GM12878 (cell line): ENCODE measurements at regions not wholly inside any gene's neighbourhood (a gene's known extent, or its start where the extent isn't known, plus 50 kb on each side); places are given as distances from the start of the nearest gene placed in this dataset.

ENCODE experiments used
- ATAC-seq: fragments of 200-7000 bp; cut with Tn5 transposase; 3 replicates; pipeline ENCODE4 v1.9.1; 2020; ENCODE audit warnings: mild to moderate bottlenecking, moderate library complexity
- BruUV-seq: library from RNA; stranded (reverse); fragments of 400-500 nt; replicated peaks from 2 replicates; lab custom pipeline; 2021; lab: Mats Ljungman, UMichigan
- CTCF ChIA-PET: fragments of 300-600 bp; sonication (Branson Sonifier 250); formaldehyde crosslinking; extraction: SDS; loops from one replicate; lab custom pipeline; 2021; ENCODE audit warnings: inconsistent platforms; lab: Yijun Ruan, JAX
- POLR2A ChIA-PET: fragments of 350-600 bp; formaldehyde crosslinking; extraction: SDS; loops from one replicate; lab custom pipeline; 2021; ENCODE audit warnings: inconsistent platforms; lab: Charles Lee
- RAD21 ChIA-PET: fragments of 300-600 bp; sonication (Branson Sonifier 250); formaldehyde crosslinking; loops from one replicate; lab custom pipeline; 2023; ENCODE audit warnings: antibody characterized with exemption; ENCODE audit not compliant: unreplicated experiment; lab: Charles Lee
- SMC1A ChIA-PET: fragments of 300-600 bp; sonication (Branson Sonifier 250); formaldehyde crosslinking; loops from one replicate; lab custom pipeline; 2023; ENCODE audit not compliant: unreplicated experiment, uncharacterized antibody; lab: Charles Lee
- DNase-seq: peaks from one replicate; pipeline ENCODE4 v3.0.0-alpha.2; 2011; ENCODE audit warnings: low read depth, low spot score
- FAIRE-seq: peaks from 3 replicates; lab custom pipeline; 2011; peaks lifted over from hg19 to GRCh38; lab: Jason Lieb, UNC
- H2AFZ ChIP-seq: 2 replicates; pipeline ENCODE4 v1.6.0; 2011; ENCODE audit warnings: low read depth, low read length, control low read depth; ENCODE audit not compliant: control insufficient read depth
- H3K27ac ChIP-seq: 2 replicates; pipeline ENCODE4 v1.5.1; 2011; ENCODE audit warnings: control low read depth; ENCODE audit not compliant: control insufficient read depth, insufficient read depth
- H3K27me3 ChIP-seq, 2 experiments: replicated peaks in 1 of 2; 2 replicates each; pipeline versions ENCODE4 v1.6.0 to v1.6.1; 2011; ENCODE audit warnings: low read length in 1 of 2; ENCODE audit not compliant: control insufficient read depth in 2 of 2, insufficient read depth in 2 of 2
- H3K36me3 ChIP-seq, 2 experiments: 2 replicates each; pipeline ENCODE4 v1.5.1; 2011; ENCODE audit warnings: low read length in 1 of 2; ENCODE audit not compliant: control insufficient read depth in 2 of 2, insufficient read depth in 2 of 2
- H3K4me1 ChIP-seq: 2 replicates; pipeline ENCODE4 v1.6.1; 2011; ENCODE audit warnings: mild to moderate bottlenecking, low read length, moderate library complexity, mixed read lengths; ENCODE audit not compliant: control insufficient read depth, insufficient read depth
- H3K4me2 ChIP-seq: 2 replicates; pipeline ENCODE4 v1.6.0; 2011; ENCODE audit warnings: control low read depth; ENCODE audit not compliant: control insufficient read depth, insufficient read depth
- H3K4me3 ChIP-seq: fragments of 200-600 bp; sonication (generic); 2 replicates; pipeline ENCODE4 v1.5.1; 2016
- H3K79me2 ChIP-seq: 2 replicates; pipeline ENCODE4 v1.6.0; 2011; ENCODE audit warnings: low read length; ENCODE audit not compliant: control insufficient read depth, insufficient read depth
- H3K9ac ChIP-seq: 2 replicates; pipeline ENCODE4 v1.8.0; 2011; ENCODE audit warnings: low read length, control low read depth, mixed read lengths; ENCODE audit not compliant: control insufficient read depth, insufficient read depth
- H3K9me3 ChIP-seq: replicated peaks from 3 replicates; pipeline ENCODE4 v1.5.1; 2011; ENCODE audit warnings: mild to moderate bottlenecking, low read length; ENCODE audit not compliant: control insufficient read depth, insufficient read depth
- H4K20me1 ChIP-seq: 2 replicates; pipeline ENCODE4 v1.6.0; 2011; ENCODE audit not compliant: control insufficient read depth, insufficient read depth
- BRCA1 ChIP-seq: IDR thresholded peaks from 2 replicates; pipeline ENCODE4 v1.6.1; 2011; ENCODE audit warnings: low read depth, low read length, improper control_type of control experiment
- EGR1 ChIP-seq, 2 experiments: IDR thresholded peaks; 1 replicate in 1 of 2; 2 replicates in 1 of 2; pipeline ENCODE4 v1.6.1; 2011 to 2012; ENCODE audit warnings: low read depth in 2 of 2, low read length in 2 of 2, borderline replicate concordance in 1 of 2, mild to moderate bottlenecking in 1 of 2, moderate library complexity in 1 of 2
- NRF1 ChIP-seq: conservative IDR thresholded peaks from 2 replicates; pipeline ENCODE4 v1.6.1; 2011; ENCODE audit warnings: mild to moderate bottlenecking, low read depth, low read length, improper control_type of control experiment
- PAX5 ChIP-seq: IDR thresholded peaks from 2 replicates; pipeline ENCODE4 v1.6.1; 2011; ENCODE audit warnings: low read depth, low read length, borderline replicate concordance
- POLR2AphosphoS2 ChIP-seq: IDR thresholded peaks from 2 replicates; pipeline ENCODE4 v1.6.1; 2011; ENCODE audit warnings: low read depth, mild to moderate bottlenecking, low read length, improper control_type of control experiment, moderate library complexity
- POLR2AphosphoS5 ChIP-seq: IDR thresholded peaks from 2 replicates; pipeline ENCODE4 v1.6.1; 2011; ENCODE audit warnings: mild to moderate bottlenecking, low read length, inconsistent platforms
- ZNF274 ChIP-seq: IDR thresholded peaks from one replicate; pipeline ENCODE4 v1.8.0; 2011; ENCODE audit not compliant: insufficient read length, insufficient read depth
- ZNF687 ChIP-seq: fragments of 450-650 bp; IDR thresholded peaks from 2 replicates; pipeline ENCODE4 v1.6.1; 2017; ENCODE audit warnings: mild to moderate bottlenecking, moderate library complexity
- WGBS: methylation state at CpG from one replicate; pipeline ENCODE4 v1.1.6; 2016; ENCODE audit warnings: low lambda C conversion rate; ENCODE audit not compliant: insufficient replicate concordance, insufficient coverage; ENCODE audit errors: missing lambda C conversion rate; 5-methylcytosine and 5-hydroxymethylcytosine counted together
- in situ Hi-C: fragments of 300-500 bp; cut with MboI; formaldehyde crosslinking; loops from 9 replicates; pipeline ENCODE4 v1.14.3; 2018; ENCODE audit warnings: mixed read lengths
- intact Hi-C: fragments of 100-400 bp; cut with micrococcal nuclease; formaldehyde crosslinking; loops from one replicate; pipeline ENCODE4 v1.14.2; 2022; ENCODE audit not compliant: unreplicated experiment
- TF ChIP-seq, protein P1 (sequence below): fragments of 150-350 bp; IDR thresholded peaks from 2 replicates; pipeline ENCODE4 v1.6.1; 2014; ENCODE audit warnings: mild to moderate bottlenecking, low read depth, low read length
- TF ChIP-seq, protein P2 (sequence below): fragments of 450-650 bp; conservative IDR thresholded peaks from 2 replicates; pipeline ENCODE4 v1.6.1; 2017; ENCODE audit warnings: mild to moderate bottlenecking, moderate library complexity
- TF ChIP-seq, protein P3 (sequence below): fragments of 450-650 bp; formaldehyde crosslinking; IDR thresholded peaks from 2 replicates; pipeline ENCODE4 v1.5.0; 2022; ENCODE audit warnings: mild to moderate bottlenecking, missing genetic modification characterization

DNA sequence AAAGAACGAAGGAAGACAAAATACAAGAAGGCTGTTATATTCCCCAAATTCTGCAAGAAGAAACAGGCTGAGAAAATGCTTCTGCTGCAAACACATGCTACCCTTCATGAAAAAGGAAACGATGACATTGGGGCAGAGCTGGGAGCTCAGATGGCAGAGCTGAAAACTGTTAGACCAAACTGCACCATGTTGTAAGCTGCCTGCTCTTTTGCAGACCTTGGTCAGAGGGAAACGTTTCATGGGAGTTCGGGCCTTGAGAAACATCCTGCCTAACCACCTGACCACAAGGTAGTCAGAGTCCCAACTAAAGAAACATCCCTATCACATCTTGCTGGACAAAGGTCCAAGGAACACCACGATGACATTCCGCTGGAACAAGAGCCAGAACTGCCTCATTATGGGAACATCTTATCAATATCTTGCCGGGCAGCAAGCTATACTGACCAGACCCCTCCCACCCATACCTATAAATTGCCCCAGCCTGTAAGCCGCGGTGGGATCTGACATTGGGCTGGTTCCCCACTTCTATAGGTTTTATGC lies 110.7 kb upstream of the CTSC start:
- Histone ChIP-seq H3K9me3 (0 out of 3 replicates have a peak, but pooled peaks cover 2% of the 10 kb centered on the region), H3K9ac (no peak overlapping the region), H3K4me3 (no peak overlapping the region), H4K20me1 (no peaks in the 10 kb centered on the region), H3K36me3 (no peaks in the 10 kb centered on the region), H3K4me2 (no peak overlapping the region), H3K27me3 (no peaks in the 10 kb centered on the region), H3K27ac (no peak overlapping the region), H3K4me1 (no peaks in the 10 kb centered on the region), H3K79me2 (no peaks in the 10 kb centered on the region), H2AFZ (no peak overlapping the region)
- ChIA-PET SMC1A (interaction anchor here (0.7 to 0.9 kb wide), 3 partner anchors 18 to 569 kb away, joined by 3 to 4 read pairs (median 3); no protein-coding TSS in a partner anchor), CTCF (interaction anchor here (0.7 to 1.8 kb wide), 2 partner anchors 31 to 37 kb away, joined by 3 read pairs; no protein-coding TSS in a partner anchor), RAD21 (no interaction called here), POLR2A (no interaction called here)
- in situ Hi-C loops: no loop called here
- ATAC-seq: no peak
- FAIRE-seq: no peak
- intact Hi-C loops: no loop called here
- whole genome bisulfite sequencing: 65% methylated on average over 9 of the region's 9 CpGs
- no TSS peak for BruUV-seq
- DNase-seq: no peak
- TF ChIP-seq, protein P1, sequence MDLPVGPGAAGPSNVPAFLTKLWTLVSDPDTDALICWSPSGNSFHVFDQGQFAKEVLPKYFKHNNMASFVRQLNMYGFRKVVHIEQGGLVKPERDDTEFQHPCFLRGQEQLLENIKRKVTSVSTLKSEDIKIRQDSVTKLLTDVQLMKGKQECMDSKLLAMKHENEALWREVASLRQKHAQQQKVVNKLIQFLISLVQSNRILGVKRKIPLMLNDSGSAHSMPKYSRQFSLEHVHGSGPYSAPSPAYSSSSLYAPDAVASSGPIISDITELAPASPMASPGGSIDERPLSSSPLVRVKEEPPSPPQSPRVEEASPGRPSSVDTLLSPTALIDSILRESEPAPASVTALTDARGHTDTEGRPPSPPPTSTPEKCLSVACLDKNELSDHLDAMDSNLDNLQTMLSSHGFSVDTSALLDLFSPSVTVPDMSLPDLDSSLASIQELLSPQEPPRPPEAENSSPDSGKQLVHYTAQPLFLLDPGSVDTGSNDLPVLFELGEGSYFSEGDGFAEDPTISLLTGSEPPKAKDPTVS: no peak
- no peak for TF ChIP-seq POLR2AphosphoS5
- TF ChIP-seq ZNF274: no peak
- no peak for TF ChIP-seq POLR2AphosphoS2
- TF ChIP-seq ZNF687: no peak
- no peak for TF ChIP-seq BRCA1
- TF ChIP-seq EGR1 (IDR thresholded peaks at IDR 0.05; ENCODE audit: borderline replicate concordance in 1 of 2, low read depth in 2 of 2, low read length in 2 of 2): no peak
- no peak for TF ChIP-seq NRF1
- TF ChIP-seq, protein P2, sequence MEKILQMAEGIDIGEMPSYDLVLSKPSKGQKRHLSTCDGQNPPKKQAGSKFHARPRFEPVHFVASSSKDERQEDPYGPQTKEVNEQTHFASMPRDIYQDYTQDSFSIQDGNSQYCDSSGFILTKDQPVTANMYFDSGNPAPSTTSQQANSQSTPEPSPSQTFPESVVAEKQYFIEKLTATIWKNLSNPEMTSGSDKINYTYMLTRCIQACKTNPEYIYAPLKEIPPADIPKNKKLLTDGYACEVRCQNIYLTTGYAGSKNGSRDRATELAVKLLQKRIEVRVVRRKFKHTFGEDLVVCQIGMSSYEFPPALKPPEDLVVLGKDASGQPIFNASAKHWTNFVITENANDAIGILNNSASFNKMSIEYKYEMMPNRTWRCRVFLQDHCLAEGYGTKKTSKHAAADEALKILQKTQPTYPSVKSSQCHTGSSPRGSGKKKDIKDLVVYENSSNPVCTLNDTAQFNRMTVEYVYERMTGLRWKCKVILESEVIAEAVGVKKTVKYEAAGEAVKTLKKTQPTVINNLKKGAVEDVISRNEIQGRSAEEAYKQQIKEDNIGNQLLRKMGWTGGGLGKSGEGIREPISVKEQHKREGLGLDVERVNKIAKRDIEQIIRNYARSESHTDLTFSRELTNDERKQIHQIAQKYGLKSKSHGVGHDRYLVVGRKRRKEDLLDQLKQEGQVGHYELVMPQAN: no peak
- TF ChIP-seq, protein P3, sequence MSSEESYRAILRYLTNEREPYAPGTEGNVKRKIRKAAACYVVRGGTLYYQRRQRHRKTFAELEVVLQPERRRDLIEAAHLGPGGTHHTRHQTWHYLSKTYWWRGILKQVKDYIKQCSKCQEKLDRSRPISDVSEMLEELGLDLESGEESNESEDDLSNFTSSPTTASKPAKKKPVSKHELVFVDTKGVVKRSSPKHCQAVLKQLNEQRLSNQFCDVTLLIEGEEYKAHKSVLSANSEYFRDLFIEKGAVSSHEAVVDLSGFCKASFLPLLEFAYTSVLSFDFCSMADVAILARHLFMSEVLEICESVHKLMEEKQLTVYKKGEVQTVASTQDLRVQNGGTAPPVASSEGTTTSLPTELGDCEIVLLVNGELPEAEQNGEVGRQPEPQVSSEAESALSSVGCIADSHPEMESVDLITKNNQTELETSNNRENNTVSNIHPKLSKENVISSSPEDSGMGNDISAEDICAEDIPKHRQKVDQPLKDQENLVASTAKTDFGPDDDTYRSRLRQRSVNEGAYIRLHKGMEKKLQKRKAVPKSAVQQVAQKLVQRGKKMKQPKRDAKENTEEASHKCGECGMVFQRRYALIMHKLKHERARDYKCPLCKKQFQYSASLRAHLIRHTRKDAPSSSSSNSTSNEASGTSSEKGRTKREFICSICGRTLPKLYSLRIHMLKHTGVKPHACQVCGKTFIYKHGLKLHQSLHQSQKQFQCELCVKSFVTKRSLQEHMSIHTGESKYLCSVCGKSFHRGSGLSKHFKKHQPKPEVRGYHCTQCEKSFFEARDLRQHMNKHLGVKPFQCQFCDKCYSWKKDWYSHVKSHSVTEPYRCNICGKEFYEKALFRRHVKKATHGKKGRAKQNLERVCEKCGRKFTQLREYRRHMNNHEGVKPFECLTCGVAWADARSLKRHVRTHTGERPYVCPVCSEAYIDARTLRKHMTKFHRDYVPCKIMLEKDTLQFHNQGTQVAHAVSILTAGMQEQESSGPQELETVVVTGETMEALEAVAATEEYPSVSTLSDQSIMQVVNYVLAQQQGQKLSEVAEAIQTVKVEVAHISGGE (CRISPR knock-in tag): no peak
- TF ChIP-seq PAX5: no peak
